GM21526 (cell line): ENCODE measurements at regions not wholly inside any gene's neighbourhood (a gene's known extent, or its start where the extent isn't known, plus 50 kb on each side); places are given as distances from the start of the nearest gene placed in this dataset.
A peak's percentile ranks its signal among the peaks of the same experiment; 100 is the strongest.

Experiments
- ATAC-seq: cut with Tn5 transposase; IDR thresholded peaks from one replicate; pipeline ENCODE4 v1.9.1; 2021; ENCODE audit warnings: moderate library complexity; ENCODE audit not compliant: unreplicated experiment, low FRiP score

- ATAC-seq = no peak
Observed at GRCh38 chr2:164187121-164187520, 434.2 kb downstream of the GRB14 start.

- ATAC-seq = no peak
Observed at GRCh38 chr2:164186591-164186990, 434.7 kb downstream of the GRB14 start.

GRCh38 chr2:164182116-164182627 lies 439.1 kb downstream of the GRB14 start:
- ATAC-seq = no peak

GRCh38 chr2:164178835-164179465 lies 442.3 kb downstream of the GRB14 start:
- peak; percentile 79 for ATAC-seq

- no peak for ATAC-seq
Observed at GRCh38 chr2:164164602-164165001, 428.8 kb upstream of the FIGN start.

GRCh38 chr2:164155558-164155957 lies 419.8 kb upstream of the FIGN start:
- no peak for ATAC-seq

GRCh38 chr2:164151522-164151921 lies 415.7 kb upstream of the FIGN start:
- no peak for ATAC-seq

GRCh38 chr2:164150604-164151003 lies 414.8 kb upstream of the FIGN start:
- ATAC-seq = no peak

- ATAC-seq = no peak
Observed at GRCh38 chr2:164146441-164146840, 410.6 kb upstream of the FIGN start.

GRCh38 chr2:164145093-164145987 lies 409.5 kb upstream of the FIGN start:
- no peak for ATAC-seq

- no peak for ATAC-seq
Observed at GRCh38 chr2:164143183-164143930, 407.5 kb upstream of the FIGN start.

GRCh38 chr2:164142755-164143154 lies 406.9 kb upstream of the FIGN start:
- no peak for ATAC-seq

GRCh38 chr2:164141271-164141670 lies 405.5 kb upstream of the FIGN start:
- no peak for ATAC-seq

- ATAC-seq = no peak
Observed at GRCh38 chr2:164138750-164139149, 402.9 kb upstream of the FIGN start.

- no peak for ATAC-seq
Observed at GRCh38 chr2:164134336-164134735, 398.5 kb upstream of the FIGN start.

- no peak for ATAC-seq
Observed at GRCh38 chr2:164127971-164128527, 392.2 kb upstream of the FIGN start.

- ATAC-seq = no peak
Observed at GRCh38 chr2:164126960-164127660, 391.3 kb upstream of the FIGN start.

GRCh38 chr2:164115806-164116205 lies 380.0 kb upstream of the FIGN start:
- ATAC-seq = no peak

GRCh38 chr2:164114937-164115336 lies 379.1 kb upstream of the FIGN start:
- ATAC-seq = no peak

- ATAC-seq = no peak
Observed at GRCh38 chr2:164112105-164112504, 376.3 kb upstream of the FIGN start.
